ENCODE measurements at regions not wholly inside any gene's neighbourhood (a gene's known extent, or its start where the extent isn't known, plus 50 kb on each side); places are given as distances from the start of the nearest gene placed in this dataset.
"Not testable (repeated sequence)": the region's sequence is repeated elsewhere in the genome, so short reads cannot be mapped to it uniquely, and the experiment has no call there.

GRCh38 chr11:37282367-37282766 lies 684.3 kb upstream of the RAG2 start:
- no peaks in the 10 kb centered on the region for H3K4me1 Mint-ChIP-seq (ENCODE audit: low read depth)
- CTCF ChIA-PET = no interaction called here
- DNase-seq = no peak
- no peak overlapping the region for H3K27ac Mint-ChIP-seq
- no peaks in the 10 kb centered on the region for H3K27me3 Mint-ChIP-seq
- POLR2A ChIA-PET = no interaction called here
- H3K36me3 Mint-ChIP-seq (ENCODE audit: low read depth) = no peaks in the 10 kb centered on the region
- no peak for ATAC-seq
- TF ChIP-seq CTCF (IDR thresholded peaks at IDR 0.05) = no peak
- peaks cover 7% of the 10 kb centered on the region for H3K9me3 Mint-ChIP-seq
- H3K4me3 Mint-ChIP-seq = no peak overlapping the region
- intact Hi-C loops (cut with micrococcal nuclease) = no loop called here

GRCh38 chr11:37280200-37280599 lies 682.2 kb upstream of the RAG2 start:
- no peaks in the 10 kb centered on the region for H3K9me3 Mint-ChIP-seq
- H3K36me3 Mint-ChIP-seq (ENCODE audit: low read depth) = no peaks in the 10 kb centered on the region
- no peak for DNase-seq
- H3K4me1 Mint-ChIP-seq (ENCODE audit: low read depth) = no peaks in the 10 kb centered on the region
- ChIA-PET CTCF (no interaction called here), POLR2A (no interaction called here)
- no peak for TF ChIP-seq CTCF (IDR thresholded peaks at IDR 0.05)
- no peak for ATAC-seq
- intact Hi-C loops (cut with micrococcal nuclease) = no loop called here
- no peak overlapping the region for H3K4me3 Mint-ChIP-seq
- no peak overlapping the region for H3K27ac Mint-ChIP-seq
- no peaks in the 10 kb centered on the region for H3K27me3 Mint-ChIP-seq

GRCh38 chr11:37277896-37278465 lies 679.9 kb upstream of the RAG2 start:
- H3K4me3 Mint-ChIP-seq = no peak overlapping the region
- ChIA-PET POLR2A (no interaction called here), CTCF (no interaction called here)
- no peaks in the 10 kb centered on the region for H3K9me3 Mint-ChIP-seq
- no peak for ATAC-seq
- no peaks in the 10 kb centered on the region for H3K4me1 Mint-ChIP-seq (ENCODE audit: low read depth)
- DNase-seq = no peak
- TF ChIP-seq CTCF (IDR thresholded peaks at IDR 0.05) = no peak
- intact Hi-C loops (cut with micrococcal nuclease) = no loop called here
- no peak overlapping the region for H3K27ac Mint-ChIP-seq
- no peaks in the 10 kb centered on the region for H3K36me3 Mint-ChIP-seq (ENCODE audit: low read depth)
- H3K27me3 Mint-ChIP-seq = no peaks in the 10 kb centered on the region

- POLR2A ChIA-PET = no interaction called here
- H3K9me3 Mint-ChIP-seq = peaks cover 3% of the 10 kb centered on the region
- no peaks in the 10 kb centered on the region for H3K4me1 Mint-ChIP-seq (ENCODE audit: low read depth)
- ATAC-seq = no peak
- no peak overlapping the region for H3K4me3 Mint-ChIP-seq
- CTCF ChIA-PET = no interaction called here
- intact Hi-C loops (cut with micrococcal nuclease) = no loop called here
- no peak for DNase-seq
- no peak for TF ChIP-seq CTCF (IDR thresholded peaks at IDR 0.05)
- no peaks in the 10 kb centered on the region for H3K27me3 Mint-ChIP-seq
- H3K27ac Mint-ChIP-seq = no peak overlapping the region
- H3K36me3 Mint-ChIP-seq (ENCODE audit: low read depth) = no peaks in the 10 kb centered on the region
These were observed 666.7 kb upstream of the RAG2 start for GRCh38 chr11:37264783-37265182.

- POLR2A ChIA-PET = no interaction called here
- no peaks in the 10 kb centered on the region for H3K27me3 Mint-ChIP-seq
- H3K36me3 Mint-ChIP-seq (ENCODE audit: low read depth) = no peaks in the 10 kb centered on the region
- no peak for ATAC-seq
- peaks cover 4% of the 10 kb centered on the region for H3K9me3 Mint-ChIP-seq
- no peaks in the 10 kb centered on the region for H3K4me1 Mint-ChIP-seq (ENCODE audit: low read depth)
- H3K27ac Mint-ChIP-seq = no peak overlapping the region
- CTCF ChIA-PET = no interaction called here
- intact Hi-C loops (cut with micrococcal nuclease) = no loop called here
- TF ChIP-seq CTCF (IDR thresholded peaks at IDR 0.05) = no peak
- no peak overlapping the region for H3K4me3 Mint-ChIP-seq
- no peak for DNase-seq
These were observed 666.0 kb upstream of the RAG2 start for GRCh38 chr11:37264060-37264459.

GRCh38 chr11:37263467-37263866 lies 665.4 kb upstream of the RAG2 start:
- POLR2A ChIA-PET; DNase-seq; H3K36me3 Mint-ChIP-seq (ENCODE audit: low read depth); H3K4me3 Mint-ChIP-seq; ATAC-seq; H3K27me3 Mint-ChIP-seq; CTCF ChIA-PET; H3K9me3 Mint-ChIP-seq; H3K27ac Mint-ChIP-seq; H3K4me1 Mint-ChIP-seq (ENCODE audit: low read depth); intact Hi-C loops (cut with micrococcal nuclease): not testable (repeated sequence)

Measured in activated CD8-positive, alpha-beta T cell treated with anti-CD3 and anti-CD28 coated beads for 36 hours (primary cell).